Mesothelial cell of epicardium (in vitro differentiated cells): ENCODE measurements at regions not wholly inside any gene's neighbourhood (a gene's known extent, or its start where the extent isn't known, plus 50 kb on each side); places are given as distances from the start of the nearest gene placed in this dataset.
"Not testable (repeated sequence)": the region's sequence is repeated elsewhere in the genome, so short reads cannot be mapped to it uniquely, and the experiment has no call there.

Experiments
- DNase-seq, 2 experiments: peaks; one replicate each; pipeline ENCODE4 v3.0.0; 2021; ENCODE audit warnings: low spot score in 2 of 2; ENCODE audit not compliant: unreplicated experiment in 2 of 2
- H3K27ac Mint-ChIP-seq: 2 replicates; pipeline ENCODE4 v1.8.0; 2021; ENCODE audit warnings: mixed read lengths
- H3K27me3 Mint-ChIP-seq: 2 replicates; pipeline ENCODE4 v1.8.0; 2021; ENCODE audit warnings: low read depth, mixed read lengths
- H3K36me3 Mint-ChIP-seq: 2 replicates; pipeline ENCODE4 v1.8.0; 2021; ENCODE audit warnings: mixed read lengths
- H3K4me1 Mint-ChIP-seq: 2 replicates; pipeline ENCODE4 v1.8.0; 2021; ENCODE audit warnings: mixed read lengths
- H3K4me3 Mint-ChIP-seq: 2 replicates; pipeline ENCODE4 v1.8.0; 2021; ENCODE audit warnings: mild to moderate bottlenecking, moderate library complexity, mixed read lengths
- H3K9me3 Mint-ChIP-seq: 2 replicates; pipeline ENCODE4 v1.8.0; 2021; ENCODE audit warnings: mixed read lengths

DNA sequence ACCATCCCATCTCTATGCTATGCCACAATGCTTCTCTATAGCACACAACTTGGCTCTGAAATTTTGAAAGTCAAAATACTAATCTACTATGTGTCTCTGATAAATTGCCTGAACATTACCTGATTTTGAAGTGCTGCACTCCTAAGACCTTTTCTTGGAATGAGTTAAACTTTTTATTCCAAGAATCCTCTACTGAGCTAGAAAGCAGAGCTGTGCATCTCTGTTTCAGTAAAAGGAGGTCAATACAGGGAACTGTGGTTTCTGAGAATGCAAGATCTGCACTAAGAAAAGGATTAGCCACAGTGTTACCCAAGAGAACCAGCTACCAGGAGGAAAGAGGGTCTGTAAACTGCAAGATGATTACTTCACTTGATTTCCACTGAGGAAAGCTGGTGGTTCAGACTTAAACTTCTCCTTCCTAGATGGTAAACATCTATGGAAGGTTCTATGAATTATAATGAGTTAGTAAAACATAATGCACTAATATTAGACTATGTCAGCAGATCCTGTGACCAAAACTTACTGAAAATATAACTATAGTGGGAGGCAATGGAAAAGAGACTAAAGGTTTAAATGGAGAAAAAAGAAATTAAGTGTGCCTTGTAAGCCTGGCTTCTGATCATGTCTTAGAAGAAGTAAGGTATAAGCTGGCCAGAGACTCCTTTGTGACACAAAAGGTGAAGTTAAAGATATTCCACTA lies 588.0 kb upstream of the DEFB115 start:
- H3K4me1 Mint-ChIP-seq, H3K36me3 Mint-ChIP-seq, DNase-seq, H3K27me3 Mint-ChIP-seq, H3K4me3 Mint-ChIP-seq, H3K27ac Mint-ChIP-seq: not testable (repeated sequence)
- peaks cover 64% of the 10 kb centered on the region for H3K9me3 Mint-ChIP-seq

DNA sequence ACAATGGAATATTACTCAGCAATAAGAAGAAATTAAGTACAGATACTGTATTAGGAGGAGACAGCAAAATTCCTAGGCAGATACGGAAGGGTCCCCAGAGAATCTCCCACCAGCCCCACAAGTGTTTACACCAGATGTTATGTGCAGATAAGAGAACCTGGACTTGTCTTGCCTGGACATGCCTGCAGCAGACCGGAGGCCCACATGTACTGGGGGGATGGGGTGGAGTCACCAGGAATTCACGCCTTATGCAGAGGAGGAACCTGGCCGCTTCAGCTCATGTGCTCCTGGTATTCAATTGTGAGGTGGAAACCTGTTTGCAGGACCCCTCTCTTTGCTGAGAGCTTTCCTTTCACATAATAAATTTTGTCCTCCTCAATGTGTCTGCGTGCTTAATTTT lies 586.3 kb upstream of the DEFB115 start:
- not testable (repeated sequence) for H3K27me3 Mint-ChIP-seq, H3K4me1 Mint-ChIP-seq, DNase-seq, H3K36me3 Mint-ChIP-seq, H3K4me3 Mint-ChIP-seq, H3K27ac Mint-ChIP-seq
- H3K9me3 Mint-ChIP-seq, result peaks cover 60% of the 10 kb centered on the region

DNA sequence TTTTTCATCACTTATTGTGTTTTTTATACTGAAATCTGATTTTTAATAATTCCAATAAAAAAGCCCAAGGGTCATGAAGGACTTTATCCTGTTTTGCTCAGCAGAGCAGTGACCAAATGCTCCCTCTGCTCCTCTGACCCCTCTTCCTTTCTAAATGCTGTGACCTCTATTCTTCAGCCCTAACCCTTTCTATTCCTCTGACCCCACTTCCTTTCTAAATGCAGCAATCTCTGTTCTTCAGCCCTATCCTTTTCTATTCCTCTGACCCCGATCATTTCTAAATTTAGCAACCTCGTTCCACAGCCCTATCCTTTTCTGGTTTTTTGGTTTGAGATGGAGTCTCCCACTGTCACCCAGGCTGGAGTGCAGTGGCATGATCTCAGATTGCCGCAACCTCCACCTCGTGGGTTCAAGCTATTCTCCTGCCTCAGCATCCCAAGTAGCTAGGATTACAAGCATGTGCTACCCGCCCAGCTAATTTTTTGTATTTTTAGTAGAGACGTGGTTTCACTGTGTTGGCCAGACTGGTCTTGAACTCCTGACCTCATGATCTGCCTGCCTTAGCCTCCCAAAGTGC lies 581.4 kb upstream of the DEFB115 start:
- not testable (repeated sequence) for H3K27me3 Mint-ChIP-seq, H3K4me1 Mint-ChIP-seq, H3K27ac Mint-ChIP-seq, H3K36me3 Mint-ChIP-seq, DNase-seq, H3K4me3 Mint-ChIP-seq
- H3K9me3 Mint-ChIP-seq, result peaks cover 47% of the 10 kb centered on the region

DNA sequence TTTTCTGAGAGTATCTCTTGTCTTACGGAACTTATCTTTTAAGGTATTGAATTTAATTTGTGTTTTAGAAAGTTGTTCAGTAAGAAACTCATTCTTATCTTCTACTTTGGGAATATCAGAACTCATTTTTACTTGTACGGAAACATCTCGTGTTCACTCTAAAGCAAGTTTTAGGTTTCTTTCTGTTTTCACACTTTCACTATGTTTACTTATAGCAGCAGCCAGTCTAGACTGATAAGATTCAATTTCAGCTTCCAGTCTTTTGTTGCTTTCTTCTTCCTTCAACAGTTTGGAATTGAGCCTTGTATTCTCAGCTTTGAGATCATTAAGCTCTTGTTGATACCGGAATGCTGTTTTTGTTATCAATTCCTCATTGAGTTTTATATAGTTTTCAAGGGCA lies 575.2 kb upstream of the DEFB115 start:
- H3K27ac Mint-ChIP-seq, DNase-seq, H3K36me3 Mint-ChIP-seq, H3K27me3 Mint-ChIP-seq, H3K4me3 Mint-ChIP-seq, H3K4me1 Mint-ChIP-seq: not testable (repeated sequence)
- H3K9me3 Mint-ChIP-seq, result peaks cover 43% of the 10 kb centered on the region

DNA sequence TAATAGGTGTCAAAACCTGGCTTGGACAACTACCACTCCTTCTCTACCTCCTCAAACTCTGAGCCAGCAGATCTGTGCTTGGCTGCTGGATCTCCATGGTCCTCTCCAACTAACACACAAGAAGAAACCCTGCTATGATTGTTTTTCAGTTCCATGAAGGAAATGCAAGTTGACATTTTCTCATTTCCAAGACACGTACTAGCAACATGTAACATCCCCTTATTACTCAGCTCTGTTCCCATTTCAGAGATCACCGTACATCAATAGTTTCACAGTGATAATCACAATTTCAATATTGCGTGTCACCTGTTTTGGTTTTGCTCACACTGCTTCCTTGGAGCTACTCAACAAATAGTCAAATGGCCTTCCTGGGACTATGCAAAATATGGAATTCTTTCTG lies 544.6 kb upstream of the DEFB115 start:
- H3K27ac Mint-ChIP-seq, DNase-seq, H3K36me3 Mint-ChIP-seq, H3K27me3 Mint-ChIP-seq, H3K4me3 Mint-ChIP-seq, H3K4me1 Mint-ChIP-seq: not testable (repeated sequence)
- H3K9me3 Mint-ChIP-seq, result peaks cover 42% of the 10 kb centered on the region

DNA sequence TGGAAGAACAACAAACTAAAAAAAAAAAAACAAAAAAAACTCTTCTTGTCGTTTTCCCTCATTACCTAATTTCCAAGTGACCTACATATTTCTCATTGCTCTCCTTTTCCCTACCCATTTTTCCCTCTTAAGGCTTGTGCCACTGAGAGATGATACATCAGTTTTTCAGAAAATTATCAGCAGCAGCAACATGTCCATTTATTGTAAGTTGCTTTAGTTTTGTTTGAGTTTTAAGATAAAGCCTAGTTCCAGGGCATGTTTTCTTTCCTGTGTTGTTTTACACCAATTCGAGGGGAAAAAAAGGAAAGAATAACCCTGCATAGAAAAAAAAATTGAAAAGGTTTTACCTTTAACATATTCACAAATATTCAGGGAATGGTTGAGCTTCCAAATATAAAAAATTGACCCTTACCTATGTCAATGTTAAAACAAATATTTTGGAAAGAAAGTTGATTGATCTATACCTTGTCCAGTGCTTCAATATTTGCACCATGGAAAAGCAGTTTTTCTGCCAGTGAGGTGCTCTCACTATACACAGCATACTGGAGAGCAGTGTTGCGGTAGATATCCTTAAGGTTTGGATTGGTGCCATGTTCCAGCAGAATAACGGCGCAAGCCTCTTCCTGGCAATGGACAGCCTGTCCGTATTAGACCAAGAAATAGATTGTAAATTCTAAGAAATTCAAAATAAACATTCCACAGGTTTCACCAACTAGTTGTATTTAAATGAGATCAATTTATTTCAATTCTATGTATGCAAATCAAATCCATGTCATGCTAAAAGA lies 537.9 kb upstream of the DEFB115 start:
- not testable (repeated sequence) for H3K36me3 Mint-ChIP-seq, DNase-seq, H3K27me3 Mint-ChIP-seq, H3K4me1 Mint-ChIP-seq, H3K4me3 Mint-ChIP-seq, H3K27ac Mint-ChIP-seq
- peaks cover 35% of the 10 kb centered on the region for H3K9me3 Mint-ChIP-seq

DNA sequence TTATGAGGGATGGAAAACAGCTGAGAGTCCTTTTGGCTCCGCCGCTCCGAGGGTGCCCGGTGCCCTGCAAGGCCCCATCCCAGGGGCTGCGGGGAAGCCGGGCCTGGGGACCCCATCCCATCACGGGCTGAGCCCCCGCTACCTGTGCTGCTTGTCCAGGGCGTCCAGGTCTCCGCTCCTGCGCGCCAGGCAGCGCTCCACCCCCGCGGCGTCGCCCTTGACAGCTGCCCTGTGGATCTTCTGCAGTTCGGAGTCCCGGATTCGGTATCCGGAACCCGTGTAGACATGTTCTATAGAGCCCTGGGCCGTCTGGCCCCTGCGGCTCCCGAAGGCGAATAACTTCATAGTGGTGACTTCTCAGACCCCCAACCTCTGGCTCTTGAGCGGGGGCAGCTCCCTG lies 534.0 kb upstream of the DEFB115 start:
- H3K27ac Mint-ChIP-seq, DNase-seq, H3K27me3 Mint-ChIP-seq, H3K4me1 Mint-ChIP-seq, H3K36me3 Mint-ChIP-seq, H3K4me3 Mint-ChIP-seq: not testable (repeated sequence)
- H3K9me3 Mint-ChIP-seq, result peaks cover 21% of the 10 kb centered on the region

DNA sequence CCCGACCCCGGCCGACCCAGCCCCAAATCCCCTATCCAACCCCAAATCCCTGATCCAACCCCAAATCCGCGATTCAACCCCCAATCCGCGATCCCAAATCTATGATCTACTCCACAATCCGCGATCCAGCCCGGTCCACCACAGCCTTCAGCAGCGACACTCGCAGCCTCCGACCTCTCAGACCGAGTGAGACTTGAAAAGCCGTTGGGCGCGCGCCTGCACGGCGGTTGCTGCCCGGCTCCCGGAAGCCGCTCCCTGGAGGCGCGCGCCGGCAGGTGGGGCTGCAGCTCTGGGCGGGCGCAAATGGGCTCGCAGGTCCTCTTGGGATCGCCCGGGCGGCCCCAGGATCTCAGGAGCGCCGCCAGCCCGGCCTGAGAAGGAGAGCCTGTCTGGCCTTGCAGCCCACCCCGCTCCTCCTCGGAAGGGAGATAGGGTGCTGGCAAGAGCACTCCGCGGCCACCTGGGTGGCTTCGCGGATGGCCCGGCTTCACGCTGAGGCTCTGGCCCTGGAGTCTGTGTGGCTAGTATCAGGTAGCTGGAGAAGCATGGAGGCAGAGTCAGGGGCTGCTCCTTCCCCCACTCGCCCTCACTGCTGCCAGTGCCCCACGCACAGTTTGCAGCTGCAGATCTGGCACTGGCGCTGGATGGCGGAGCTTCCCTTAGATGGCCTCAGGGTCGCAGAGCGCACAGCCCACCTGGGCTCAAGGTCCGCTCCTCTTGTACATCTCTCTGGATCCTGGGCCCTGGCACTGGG lies 533.4 kb upstream of the DEFB115 start:
- H3K27ac Mint-ChIP-seq, H3K4me3 Mint-ChIP-seq, DNase-seq, H3K4me1 Mint-ChIP-seq, H3K36me3 Mint-ChIP-seq, H3K27me3 Mint-ChIP-seq: not testable (repeated sequence)
- peaks cover 15% of the 10 kb centered on the region for H3K9me3 Mint-ChIP-seq

DNA sequence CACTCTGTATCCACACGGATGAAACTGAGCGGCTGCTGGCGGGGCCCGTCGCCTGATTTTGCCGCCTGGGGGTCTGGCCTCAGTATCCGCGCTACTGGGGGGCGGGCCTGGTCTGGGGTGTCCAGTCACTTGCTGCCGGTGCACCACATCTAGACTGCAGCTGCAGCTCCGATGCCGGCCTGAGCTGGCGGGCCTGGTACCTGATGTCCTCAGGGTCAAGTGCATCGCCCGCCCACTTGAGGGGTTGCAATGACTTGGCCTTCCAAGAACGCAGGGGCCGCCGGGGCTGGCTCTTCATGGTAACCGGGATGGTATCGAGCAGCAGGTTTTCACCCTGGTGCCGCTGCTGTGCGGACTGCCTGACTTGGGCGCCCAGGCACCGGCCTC lies 532.8 kb upstream of the DEFB115 start:
- peaks cover 11% of the 10 kb centered on the region for H3K9me3 Mint-ChIP-seq
- not testable (repeated sequence) for H3K4me1 Mint-ChIP-seq, H3K27ac Mint-ChIP-seq, H3K27me3 Mint-ChIP-seq, DNase-seq, H3K4me3 Mint-ChIP-seq, H3K36me3 Mint-ChIP-seq

DNA sequence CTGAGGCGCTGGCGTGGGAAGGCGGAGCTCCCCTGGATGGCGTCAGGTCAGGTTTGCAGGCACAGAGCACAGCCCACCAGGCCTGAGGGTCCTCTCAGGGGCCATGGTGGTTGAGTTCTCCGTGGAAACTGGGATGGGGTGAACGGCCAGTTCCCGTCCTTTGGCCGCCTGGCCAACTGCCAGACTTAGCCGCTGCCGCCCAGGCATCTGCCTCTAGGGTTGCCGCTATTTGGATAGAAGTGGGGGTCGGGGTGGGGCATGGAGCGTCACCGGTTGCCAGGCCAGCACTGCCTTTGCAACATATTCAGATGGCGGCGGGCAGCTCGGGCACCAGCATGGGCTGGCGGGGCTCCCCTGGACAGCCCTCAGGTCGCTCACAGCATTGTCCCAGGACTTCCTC lies 532.3 kb upstream of the DEFB115 start:
- not testable (repeated sequence) for H3K27me3 Mint-ChIP-seq, H3K4me1 Mint-ChIP-seq, DNase-seq, H3K27ac Mint-ChIP-seq, H3K4me3 Mint-ChIP-seq, H3K36me3 Mint-ChIP-seq
- peaks cover 11% of the 10 kb centered on the region for H3K9me3 Mint-ChIP-seq

DNA sequence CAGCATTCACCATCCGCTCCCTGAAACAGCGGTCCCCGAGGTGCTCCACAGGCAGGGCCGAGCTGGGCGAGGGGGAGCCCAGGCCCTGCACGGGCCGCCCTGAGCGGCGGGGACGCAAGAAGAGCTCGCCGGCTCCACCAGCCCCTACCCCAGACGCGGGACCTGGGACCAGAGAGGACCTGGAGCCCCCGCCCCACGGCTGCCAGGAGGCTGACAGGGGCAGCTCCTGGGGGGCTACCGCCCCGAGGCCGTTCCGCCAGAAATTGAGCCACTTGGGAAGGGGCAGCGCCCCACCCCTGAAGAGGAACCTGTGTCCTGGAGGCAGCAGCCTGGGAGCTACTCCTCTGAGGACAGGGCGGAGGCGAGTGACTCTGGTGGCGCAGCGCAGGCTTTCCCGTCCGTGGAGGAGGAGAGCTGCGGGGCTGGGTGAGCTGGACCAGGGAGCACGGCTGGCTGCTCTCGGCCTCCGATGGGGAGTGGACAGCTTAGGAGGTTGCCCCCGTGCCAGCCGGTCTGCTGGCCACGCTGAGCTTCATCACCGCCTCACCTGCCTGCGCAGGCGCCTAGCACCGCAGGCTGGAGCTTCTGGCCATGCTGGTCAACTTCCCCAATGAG lies 529.1 kb upstream of the DEFB115 start:
- not testable (repeated sequence) for H3K4me3 Mint-ChIP-seq
- peaks cover 17% of the 10 kb centered on the region for H3K9me3 Mint-ChIP-seq

More for the DNA sequence above, 529.1 kb upstream of the DEFB115 start:
- not testable (repeated sequence) for H3K4me1 Mint-ChIP-seq, H3K36me3 Mint-ChIP-seq, H3K27me3 Mint-ChIP-seq, H3K27ac Mint-ChIP-seq, DNase-seq
